Caco-2 (cell line): ENCODE measurements at regions not wholly inside any gene's neighbourhood (a gene's known extent, or its start where the extent isn't known, plus 50 kb on each side); places are given as distances from the start of the nearest gene placed in this dataset.

ENCODE experiments used
- BruUV-seq: library from RNA; stranded (reverse); fragments of 400-500 nt; replicated peaks from 2 replicates; lab custom pipeline; 2021; lab: Mats Ljungman, UMichigan
- CTCF ChIA-PET: fragments of 300-600 bp; sonication (Branson Sonifier 250); formaldehyde crosslinking; loops from one replicate; lab custom pipeline; 2022; ENCODE audit warnings: antibody characterized with exemption; lab: Charles Lee
- POLR2A ChIA-PET: fragments of 300-600 bp; sonication (Branson Sonifier 250); formaldehyde crosslinking; loops from one replicate; lab custom pipeline; 2022; ENCODE audit warnings: antibody characterized with exemption; lab: Charles Lee
- DNase-seq, 2 experiments: peaks; one replicate each; pipeline versions ENCODE4 v3.0.0 to v3.0.0-alpha.2; 2020 to 2022
- H3K27me3 ChIP-seq: replicated peaks from 2 replicates; pipeline ENCODE4 v1.6.0; 2011; ENCODE audit warnings: low read length; ENCODE audit not compliant: control insufficient read depth, insufficient read depth
- H3K36me3 ChIP-seq: 2 replicates; pipeline ENCODE4 v1.5.1; 2011; ENCODE audit warnings: low read length; ENCODE audit not compliant: control insufficient read depth, insufficient read depth
- H3K4me1 ChIP-seq: fragments of 250-450 bp; sonication (Bioruptor Pico); 2 replicates; pipeline ENCODE4 v1.5.1; 2020; ENCODE audit warnings: mild to moderate bottlenecking
- H3K4me3 ChIP-seq: 2 replicates; pipeline ENCODE4 v1.5.1; 2011; ENCODE audit warnings: low read depth, mild to moderate bottlenecking, control low read depth, low read length
- H3K9me3 ChIP-seq: fragments of 250-450 bp; sonication (Bioruptor Pico); 2 replicates; pipeline ENCODE4 v1.5.1; 2020; ENCODE audit warnings: mild to moderate bottlenecking, moderate library complexity
- H3K27ac Mint-ChIP-seq: one replicate; pipeline ENCODE4 v1.8.0; 2022; ENCODE audit warnings: mixed read lengths; ENCODE audit not compliant: unreplicated experiment
- H3K27me3 Mint-ChIP-seq: one replicate; pipeline ENCODE4 v1.8.0; 2022; ENCODE audit warnings: mixed read lengths; ENCODE audit not compliant: insufficient read depth, unreplicated experiment
- H3K36me3 Mint-ChIP-seq: one replicate; pipeline ENCODE4 v1.8.0; 2022; ENCODE audit warnings: mild to moderate bottlenecking, mixed read lengths; ENCODE audit not compliant: insufficient read depth, unreplicated experiment
- H3K4me1 Mint-ChIP-seq: one replicate; pipeline ENCODE4 v1.8.0; 2022; ENCODE audit warnings: low read depth, mixed read lengths; ENCODE audit not compliant: unreplicated experiment
- H3K4me3 Mint-ChIP-seq: one replicate; pipeline ENCODE4 v1.8.0; 2022; ENCODE audit warnings: mild to moderate bottlenecking, moderate library complexity, mixed read lengths; ENCODE audit not compliant: unreplicated experiment
- H3K9me3 Mint-ChIP-seq: one replicate; pipeline ENCODE4 v1.8.0; 2022; ENCODE audit warnings: mixed read lengths; ENCODE audit not compliant: unreplicated experiment
- intact Hi-C: fragments of 100-400 bp; cut with micrococcal nuclease; formaldehyde crosslinking; loops from one replicate; pipeline ENCODE4 v1.10.0; 2022; ENCODE audit not compliant: unreplicated experiment
- TF ChIP-seq, protein P1 (sequence below), 2 experiments: fragments of 200-600 bp in 1 of 2; IDR thresholded peaks; 1 replicate in 1 of 2; 2 replicates in 1 of 2; pipeline versions ENCODE4 v1.5.1 to v1.8.0; 2011 to 2022; ENCODE audit warnings: antibody characterized with exemption in 1 of 2, control low read depth in 1 of 2, inconsistent platforms in 1 of 2, low read depth in 1 of 2, low read length in 1 of 2, mild to moderate bottlenecking in 1 of 2, moderate library complexity in 1 of 2; ENCODE audit not compliant: insufficient read depth in 1 of 2, severe bottlenecking in 1 of 2, unreplicated experiment in 1 of 2

- POLR2A ChIA-PET: no interaction called here
- no peaks in the 10 kb centered on the region for H3K27me3 ChIP-seq
- no peak for DNase-seq
- H3K9me3 ChIP-seq: no peaks in the 10 kb centered on the region
- Mint-ChIP-seq H3K9me3 (no peaks in the 10 kb centered on the region), H3K4me3 (no peak overlapping the region), H3K27me3 (no peaks in the 10 kb centered on the region), H3K36me3 (no peaks in the 10 kb centered on the region), H3K4me1 (peaks cover 11% of the 10 kb centered on the region), H3K27ac (no peak overlapping the region)
- TF ChIP-seq, protein P1, sequence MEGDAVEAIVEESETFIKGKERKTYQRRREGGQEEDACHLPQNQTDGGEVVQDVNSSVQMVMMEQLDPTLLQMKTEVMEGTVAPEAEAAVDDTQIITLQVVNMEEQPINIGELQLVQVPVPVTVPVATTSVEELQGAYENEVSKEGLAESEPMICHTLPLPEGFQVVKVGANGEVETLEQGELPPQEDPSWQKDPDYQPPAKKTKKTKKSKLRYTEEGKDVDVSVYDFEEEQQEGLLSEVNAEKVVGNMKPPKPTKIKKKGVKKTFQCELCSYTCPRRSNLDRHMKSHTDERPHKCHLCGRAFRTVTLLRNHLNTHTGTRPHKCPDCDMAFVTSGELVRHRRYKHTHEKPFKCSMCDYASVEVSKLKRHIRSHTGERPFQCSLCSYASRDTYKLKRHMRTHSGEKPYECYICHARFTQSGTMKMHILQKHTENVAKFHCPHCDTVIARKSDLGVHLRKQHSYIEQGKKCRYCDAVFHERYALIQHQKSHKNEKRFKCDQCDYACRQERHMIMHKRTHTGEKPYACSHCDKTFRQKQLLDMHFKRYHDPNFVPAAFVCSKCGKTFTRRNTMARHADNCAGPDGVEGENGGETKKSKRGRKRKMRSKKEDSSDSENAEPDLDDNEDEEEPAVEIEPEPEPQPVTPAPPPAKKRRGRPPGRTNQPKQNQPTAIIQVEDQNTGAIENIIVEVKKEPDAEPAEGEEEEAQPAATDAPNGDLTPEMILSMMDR (IDR thresholded peaks at IDR 0.05; ENCODE audit: insufficient read depth in 1 of 2, low read depth in 1 of 2, low read length in 1 of 2, severe bottlenecking in 1 of 2, unreplicated experiment in 1 of 2): no peak
- BruUV-seq: no TSS peak
- no peaks in the 10 kb centered on the region for H3K4me1 ChIP-seq
- no peak overlapping the region for H3K4me3 ChIP-seq
- no peaks in the 10 kb centered on the region for H3K36me3 ChIP-seq
- CTCF ChIA-PET: no interaction called here
- intact Hi-C loops: no loop called here
Measured at GRCh38 chr9:104983491-104983890, 55.5 kb upstream of the ABCA1 start.

- no peak overlapping the region for H3K4me3 ChIP-seq
- CTCF ChIA-PET: no interaction called here
- Mint-ChIP-seq H3K4me1 (peaks cover 11% of the 10 kb centered on the region), H3K36me3 (no peaks in the 10 kb centered on the region), H3K27ac (no peak overlapping the region), H3K9me3 (no peaks in the 10 kb centered on the region), H3K27me3 (no peaks in the 10 kb centered on the region), H3K4me3 (no peak overlapping the region)
- H3K27me3 ChIP-seq: no peaks in the 10 kb centered on the region
- no peaks in the 10 kb centered on the region for H3K36me3 ChIP-seq
- no peaks in the 10 kb centered on the region for H3K4me1 ChIP-seq
- POLR2A ChIA-PET: no interaction called here
- no peak for DNase-seq
- TF ChIP-seq, protein P1 (IDR thresholded peaks at IDR 0.05; ENCODE audit: insufficient read depth in 1 of 2, low read depth in 1 of 2, low read length in 1 of 2, severe bottlenecking in 1 of 2, unreplicated experiment in 1 of 2): no peak
- intact Hi-C loops: no loop called here
- H3K9me3 ChIP-seq: no peaks in the 10 kb centered on the region
- no TSS peak for BruUV-seq
Measured at GRCh38 chr9:104984121-104984520, 56.2 kb upstream of the ABCA1 start.

DNA sequence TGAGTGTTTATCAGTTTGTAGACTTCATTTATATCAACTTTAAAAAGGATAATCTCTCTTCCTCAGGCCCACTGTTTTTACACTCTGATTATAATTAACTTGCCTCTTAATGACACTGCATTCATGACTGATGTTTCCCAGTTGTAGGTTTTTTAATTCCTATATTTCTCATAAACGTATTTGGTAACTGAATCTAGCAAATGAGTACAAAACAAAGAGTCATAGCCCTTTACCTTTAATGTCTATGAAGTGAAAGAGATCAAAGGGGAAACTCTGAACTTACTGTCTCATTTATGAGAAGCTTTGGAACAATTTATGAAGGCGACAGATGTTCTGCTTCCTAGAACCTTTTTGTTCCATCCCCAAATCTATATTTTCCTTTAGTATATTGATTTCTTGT, 56.6 kb upstream of the ABCA1 start:
- DNase-seq: no peak
- Histone ChIP-seq H3K4me1 (no peaks in the 10 kb centered on the region), H3K27me3 (no peaks in the 10 kb centered on the region), H3K36me3 (no peaks in the 10 kb centered on the region), H3K9me3 (no peaks in the 10 kb centered on the region), H3K4me3 (no peak overlapping the region)
- ChIA-PET POLR2A (interaction anchor here (1.0 kb wide), 1 partner anchor 260 kb away, joined by 9 read pairs; the partner anchor contains the start of gene SLC44A1), CTCF (no interaction called here)
- intact Hi-C loops: no loop called here
- Mint-ChIP-seq H3K4me3 (no peak overlapping the region), H3K4me1 (peaks cover 11% of the 10 kb centered on the region), H3K27ac (no peak overlapping the region), H3K9me3 (no peaks in the 10 kb centered on the region), H3K36me3 (no peaks in the 10 kb centered on the region), H3K27me3 (no peaks in the 10 kb centered on the region)
- TF ChIP-seq, protein P1 (IDR thresholded peaks at IDR 0.05; ENCODE audit: insufficient read depth in 1 of 2, low read depth in 1 of 2, low read length in 1 of 2, severe bottlenecking in 1 of 2, unreplicated experiment in 1 of 2): no peak
- no TSS peak for BruUV-seq
